Urinary bladder (tissue), 3 donors: ENCODE measurements at regions not wholly inside any gene's neighbourhood (a gene's known extent, or its start where the extent isn't known, plus 50 kb on each side); places are given as distances from the start of the nearest gene placed in this dataset.

Source experiments
- DNase-seq: peaks from one replicate; pipeline ENCODE4 v3.0.0-alpha.2; 2015; ENCODE audit errors: extremely low spot score
- H3K27ac ChIP-seq: one replicate; pipeline ENCODE4 v1.5.1; 2013; ENCODE audit warnings: low read depth, mild to moderate bottlenecking, moderate library complexity
- H3K36me3 ChIP-seq: one replicate; pipeline ENCODE4 v1.6.1; 2013; ENCODE audit warnings: mild to moderate bottlenecking, moderate library complexity; ENCODE audit not compliant: insufficient read depth
- H3K4me1 ChIP-seq: one replicate; pipeline ENCODE4 v1.6.1; 2013; ENCODE audit warnings: mild to moderate bottlenecking, moderate library complexity; ENCODE audit not compliant: insufficient read depth
- H3K4me3 ChIP-seq: one replicate; pipeline ENCODE4 v1.5.1; 2013; ENCODE audit warnings: low read depth, low read length
- WGBS: extraction: QIAGEN DNeasy Blood & Tissue Kit; methylation state at CpG from one replicate; pipeline ENCODE4 v1.1.7; 2013; 5-methylcytosine and 5-hydroxymethylcytosine counted together
- donor health status: healthy with polysubstance abuse.
- donor health status: healthy.

DNA sequence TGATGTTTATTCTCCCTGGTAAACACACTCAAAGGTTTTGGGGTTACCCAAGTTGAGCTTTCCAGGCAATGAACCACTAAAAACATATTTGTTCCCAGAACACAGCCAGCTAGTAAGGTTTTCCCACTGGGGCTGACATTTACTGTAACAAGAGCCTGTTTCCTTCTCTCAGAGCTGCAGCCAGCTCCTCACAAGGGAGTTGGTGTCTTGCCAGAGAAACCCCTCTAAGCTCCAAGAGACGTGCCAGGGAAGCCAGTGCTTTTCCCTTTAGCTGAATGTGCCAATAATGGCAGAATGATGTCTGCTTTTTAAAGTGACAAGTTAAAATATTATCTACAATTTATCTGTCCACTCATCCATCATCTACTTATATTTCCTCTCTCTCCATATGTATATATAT, 170.8 kb upstream of the RBFOX1 start:
- Histone ChIP-seq H3K27ac (no peak overlapping the region), H3K4me3 (no peak overlapping the region), H3K36me3 (no peaks in the 10 kb centered on the region), H3K4me1 (no peaks in the 10 kb centered on the region)
- DNase-seq, result no peak
- WGBS, result 10% methylated on average over 1 of the region's 1 CpG

GRCh38 chr16:7160093-7160492, 172.6 kb upstream of the RBFOX1 start:
- H3K36me3 ChIP-seq, result no peaks in the 10 kb centered on the region
- H3K27ac ChIP-seq, result no peak overlapping the region

GRCh38 chr16:7158481-7158880, 174.2 kb upstream of the RBFOX1 start:
- WGBS, result 94% methylated on average over 4 of the region's 4 CpGs
- no peaks in the 10 kb centered on the region for H3K4me1 ChIP-seq
- no peak overlapping the region for H3K27ac ChIP-seq
- no peak for DNase-seq
- no peak overlapping the region for H3K4me3 ChIP-seq
- H3K36me3 ChIP-seq, result no peaks in the 10 kb centered on the region

More at GRCh38 chr16:7160093-7160492, 172.6 kb upstream of the RBFOX1 start:
- DNase-seq, result no peak
- 47% methylated on average over 3 of the region's 3 CpGs for WGBS
- H3K4me3 ChIP-seq, result no peak overlapping the region
- H3K4me1 ChIP-seq, result no peaks in the 10 kb centered on the region

- H3K27ac ChIP-seq, result no peak overlapping the region
- no peaks in the 10 kb centered on the region for H3K4me1 ChIP-seq
- WGBS, result 76% methylated on average over 7 of the region's 7 CpGs
- no peak overlapping the region for H3K4me3 ChIP-seq
- no peak for DNase-seq
- no peaks in the 10 kb centered on the region for H3K36me3 ChIP-seq
Observed at GRCh38 chr16:7150230-7150629, 182.4 kb upstream of the RBFOX1 start.

DNA sequence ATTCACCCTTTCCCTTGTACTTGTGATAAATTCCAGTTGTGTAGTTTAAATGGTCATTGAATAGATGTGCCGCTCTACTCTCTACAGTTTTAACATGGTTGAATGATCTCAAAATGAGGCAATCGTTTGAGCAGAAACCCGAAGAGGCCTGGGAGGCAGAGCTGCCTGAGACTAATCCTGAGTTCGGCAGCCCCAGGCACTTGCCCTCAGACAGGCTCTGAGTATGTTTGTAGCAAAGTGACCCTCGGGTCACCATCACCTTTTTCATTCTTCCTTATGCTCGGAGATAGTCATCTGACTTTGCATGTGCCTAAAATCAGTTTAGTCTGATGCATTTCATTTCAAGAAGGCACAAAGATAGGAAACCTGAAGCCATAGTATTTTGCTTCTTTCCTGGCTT, 184.0 kb upstream of the RBFOX1 start:
- H3K27ac ChIP-seq, result no peak overlapping the region
- WGBS, result 64% methylated on average over 6 of the region's 6 CpGs
- DNase-seq, result no peak

GRCh38 chr16:7140899-7141298, 191.7 kb upstream of the RBFOX1 start:
- 57% methylated on average over 5 of the region's 5 CpGs for WGBS
- no peak overlapping the region for H3K4me3 ChIP-seq

More for the DNA sequence above, 184.0 kb upstream of the RBFOX1 start:
- Histone ChIP-seq H3K36me3 (no peaks in the 10 kb centered on the region), H3K4me1 (no peaks in the 10 kb centered on the region), H3K4me3 (no peak overlapping the region)

DNA sequence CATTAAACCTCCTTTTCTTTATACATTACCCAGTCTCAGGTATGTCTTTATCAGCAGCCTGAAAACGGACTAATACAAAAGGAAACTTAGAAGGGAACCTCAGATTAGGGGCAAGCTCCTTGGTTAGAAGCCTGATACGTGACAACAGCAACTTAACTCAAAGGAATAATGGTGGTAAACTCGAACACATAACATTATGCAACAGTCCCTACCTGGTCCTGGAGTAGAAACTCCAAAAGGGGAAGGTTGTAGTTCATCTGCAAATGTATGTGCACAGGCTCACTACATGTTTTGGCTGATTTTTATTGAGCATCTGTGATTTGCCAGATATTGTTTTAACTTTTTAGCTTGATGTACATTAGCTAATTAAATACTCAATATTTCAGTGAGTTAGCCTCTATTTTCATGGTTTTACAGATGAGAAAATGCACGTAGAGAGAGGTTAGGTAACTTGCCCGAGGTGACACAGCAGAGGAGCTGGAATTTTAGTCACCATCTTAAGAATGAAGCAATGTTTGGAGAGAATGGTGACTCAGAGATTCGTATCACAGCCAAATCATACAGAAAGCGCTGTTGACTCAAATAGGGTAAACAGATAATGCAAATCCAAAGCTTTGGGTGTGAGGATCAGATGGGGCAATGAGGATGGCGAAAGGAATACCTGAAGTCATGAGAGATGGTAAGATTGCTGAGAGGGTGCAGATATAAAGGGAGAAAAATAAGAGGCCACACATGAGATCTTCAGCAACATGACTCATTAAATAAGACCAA, 194.9 kb upstream of the RBFOX1 start:
- Histone ChIP-seq H3K36me3 (no peaks in the 10 kb centered on the region), H3K4me3 (no peak overlapping the region), H3K27ac (no peak overlapping the region), H3K4me1 (no peaks in the 10 kb centered on the region)
- no peak for DNase-seq
- 61% methylated on average over 8 of the region's 8 CpGs for WGBS

More at GRCh38 chr16:7140899-7141298, 191.7 kb upstream of the RBFOX1 start:
- no peaks in the 10 kb centered on the region for H3K4me1 ChIP-seq
- H3K36me3 ChIP-seq, result no peaks in the 10 kb centered on the region
- DNase-seq, result no peak
- no peak overlapping the region for H3K27ac ChIP-seq

GRCh38 chr16:7132465-7132864, 200.2 kb upstream of the RBFOX1 start:
- peaks cover 1% of the 10 kb centered on the region for H3K36me3 ChIP-seq
- WGBS, result 91% methylated on average over 2 of the region's 2 CpGs
- DNase-seq, result no peak
- no peaks in the 10 kb centered on the region for H3K4me1 ChIP-seq
- no peak overlapping the region for H3K4me3 ChIP-seq
- H3K27ac ChIP-seq, result no peak overlapping the region

- Histone ChIP-seq H3K27ac (no peak overlapping the region), H3K36me3 (peaks cover 1% of the 10 kb centered on the region), H3K4me3 (no peak overlapping the region), H3K4me1 (no peaks in the 10 kb centered on the region)
- DNase-seq, result no peak
- 37% methylated on average over 5 of the region's 5 CpGs for WGBS
Observed at GRCh38 chr16:7124701-7125100, 207.9 kb upstream of the RBFOX1 start.

- no peak overlapping the region for H3K27ac ChIP-seq
- DNase-seq, result no peak
- no peaks in the 10 kb centered on the region for H3K4me1 ChIP-seq
- peaks cover under 1% of the 10 kb centered on the region for H3K36me3 ChIP-seq
- 46% methylated on average over 2 of the region's 2 CpGs for WGBS
- H3K4me3 ChIP-seq, result no peak overlapping the region
Observed at GRCh38 chr16:7124242-7124641, 208.4 kb upstream of the RBFOX1 start.

DNA sequence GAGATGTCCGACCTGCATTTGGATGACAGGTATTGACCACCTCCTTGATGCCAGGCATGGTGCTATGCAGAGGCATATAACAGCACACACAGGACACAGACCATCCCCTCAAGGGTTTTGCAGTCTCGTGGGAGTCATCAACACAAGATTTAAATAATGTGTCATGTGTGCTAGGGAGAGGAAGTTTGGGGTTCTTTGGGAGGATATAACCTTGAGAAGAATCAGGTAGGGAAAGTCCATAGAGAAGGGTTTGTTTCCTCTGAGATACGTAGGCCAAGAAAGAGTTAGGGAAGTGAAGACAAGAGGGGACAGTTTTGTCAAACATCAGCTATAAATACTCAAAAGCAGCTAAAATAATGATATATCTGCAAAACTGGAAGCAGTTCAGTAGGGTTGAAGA, 215.9 kb upstream of the RBFOX1 start:
- H3K36me3 ChIP-seq, result no peaks in the 10 kb centered on the region
- WGBS, result 53% methylated on average over 3 of the region's 3 CpGs
- no peaks in the 10 kb centered on the region for H3K4me1 ChIP-seq
- no peak overlapping the region for H3K27ac ChIP-seq
- no peak for DNase-seq
- H3K4me3 ChIP-seq, result no peak overlapping the region

GRCh38 chr16:7115898-7116297, 216.7 kb upstream of the RBFOX1 start:
- WGBS, result 81% methylated on average over 5 of the region's 5 CpGs

DNA sequence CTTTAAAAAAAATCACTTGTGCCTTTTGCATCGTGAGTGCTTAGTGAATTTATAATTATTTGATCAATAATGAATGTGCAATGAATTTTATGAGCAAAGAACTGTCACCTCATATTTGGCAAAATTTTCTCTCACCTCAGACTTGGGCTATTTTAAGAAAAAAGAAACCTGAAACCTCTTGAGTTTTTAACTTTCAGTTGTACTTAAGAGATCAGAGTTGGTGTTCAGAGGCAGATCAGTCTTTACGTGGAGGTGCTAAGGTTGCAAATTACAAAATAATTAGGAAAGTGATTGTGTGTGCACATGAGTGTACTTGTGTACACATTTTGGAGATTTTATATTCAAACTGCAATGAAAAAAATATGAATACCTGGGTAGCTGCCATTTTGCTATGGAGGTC, 218.7 kb upstream of the RBFOX1 start:
- Histone ChIP-seq H3K36me3 (no peaks in the 10 kb centered on the region), H3K4me1 (no peaks in the 10 kb centered on the region), H3K27ac (no peak overlapping the region), H3K4me3 (no peak overlapping the region)
- WGBS, result 64% methylated on average over 2 of the region's 2 CpGs
- DNase-seq, result no peak

More at GRCh38 chr16:7115898-7116297, 216.7 kb upstream of the RBFOX1 start:
- Histone ChIP-seq H3K36me3 (no peaks in the 10 kb centered on the region), H3K27ac (no peak overlapping the region), H3K4me3 (no peak overlapping the region), H3K4me1 (no peaks in the 10 kb centered on the region)
- no peak for DNase-seq

DNA sequence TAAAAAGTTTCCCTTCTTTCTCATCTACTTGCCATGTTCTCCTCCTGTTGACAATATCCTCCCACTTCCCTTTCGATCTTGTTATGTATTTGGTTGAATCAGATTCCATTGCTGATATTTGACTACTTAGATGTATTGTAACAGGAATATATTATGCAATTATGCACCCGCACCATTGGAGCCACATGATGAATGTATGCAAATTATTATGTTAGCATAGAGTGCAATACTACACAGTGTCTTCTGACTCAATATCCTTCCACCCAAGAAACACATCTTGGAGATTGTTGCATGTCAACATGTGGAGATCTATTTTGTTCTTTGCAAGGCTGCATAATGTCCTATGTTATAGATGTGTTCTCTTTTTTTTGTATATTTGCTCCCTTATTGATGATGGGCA, 219.2 kb upstream of the RBFOX1 start:
- Histone ChIP-seq H3K27ac (no peak overlapping the region), H3K36me3 (no peaks in the 10 kb centered on the region), H3K4me1 (no peaks in the 10 kb centered on the region), H3K4me3 (no peak overlapping the region)
- 87% methylated on average over 2 of the region's 2 CpGs for WGBS
- no peak for DNase-seq
